ENCODE measurements at regions not wholly inside any gene's neighbourhood (a gene's known extent, or its start where the extent isn't known, plus 50 kb on each side); places are given as distances from the start of the nearest gene placed in this dataset.

GRCh38 chr4:156710365-156711192, 261.0 kb downstream of the PDGFC start:
- Histone ChIP-seq H3K27me3 (no peaks in the 10 kb centered on the region), H3K4me3 (no peak overlapping the region), H3K4me1 (no peaks in the 10 kb centered on the region), H3K36me3 (no peaks in the 10 kb centered on the region), H3K27ac (no peak overlapping the region), H3K9me3 (no peaks in the 10 kb centered on the region)
- no peak for TF ChIP-seq CTCF (IDR thresholded peaks at IDR 0.05)
- intact Hi-C loops (cut with DNase I): no loop called here
- ATAC-seq (no peak), DNase-seq (no peak)

- intact Hi-C loops (cut with DNase I): no loop called here
These were observed 266.3 kb downstream of the PDGFC start for GRCh38 chr4:156705311-156705710.

GRCh38 chr4:156695163-156695562, 276.4 kb downstream of the PDGFC start:
- H3K27me3 ChIP-seq: no peaks in the 10 kb centered on the region
- DNase-seq: no peak
- H3K27ac ChIP-seq: no peak overlapping the region
- no peak for TF ChIP-seq CTCF (IDR thresholded peaks at IDR 0.05)
- no peaks in the 10 kb centered on the region for H3K9me3 ChIP-seq
- no peak overlapping the region for H3K4me3 ChIP-seq
- no peak for ATAC-seq
- no peaks in the 10 kb centered on the region for H3K36me3 ChIP-seq
- intact Hi-C loops (cut with DNase I): no loop called here
- H3K4me1 ChIP-seq: no peaks in the 10 kb centered on the region

More at GRCh38 chr4:156705311-156705710, 266.3 kb downstream of the PDGFC start:
- H3K27ac ChIP-seq: no peak overlapping the region
- no peak overlapping the region for H3K4me3 ChIP-seq
- no peaks in the 10 kb centered on the region for H3K36me3 ChIP-seq
- no peaks in the 10 kb centered on the region for H3K9me3 ChIP-seq
- no peaks in the 10 kb centered on the region for H3K4me1 ChIP-seq
- no peak for TF ChIP-seq CTCF (IDR thresholded peaks at IDR 0.05)
- no peaks in the 10 kb centered on the region for H3K27me3 ChIP-seq
- DNase-seq: no peak
- no peak for ATAC-seq

GRCh38 chr4:156694413-156694812, 277.2 kb downstream of the PDGFC start:
- ATAC-seq (no peak), DNase-seq (no peak)
- H3K27me3 ChIP-seq: no peaks in the 10 kb centered on the region
- intact Hi-C loops (cut with DNase I): no loop called here
- H3K27ac ChIP-seq: no peak overlapping the region
- H3K9me3 ChIP-seq: no peaks in the 10 kb centered on the region
- TF ChIP-seq CTCF (IDR thresholded peaks at IDR 0.05): no peak
- no peaks in the 10 kb centered on the region for H3K4me1 ChIP-seq
- H3K36me3 ChIP-seq: no peaks in the 10 kb centered on the region
- H3K4me3 ChIP-seq: no peak overlapping the region

GRCh38 chr4:156693557-156693956, 278.0 kb downstream of the PDGFC start:
- no peak for TF ChIP-seq CTCF (IDR thresholded peaks at IDR 0.05)
- Histone ChIP-seq H3K9me3 (no peaks in the 10 kb centered on the region), H3K27ac (no peak overlapping the region), H3K27me3 (no peaks in the 10 kb centered on the region), H3K4me3 (no peak overlapping the region), H3K4me1 (no peaks in the 10 kb centered on the region), H3K36me3 (no peaks in the 10 kb centered on the region)
- ATAC-seq (no peak), DNase-seq (no peak)
- intact Hi-C loops (cut with DNase I): no loop called here
